PC-3 (cell line): ENCODE measurements at regions not wholly inside any gene's neighbourhood (a gene's known extent, or its start where the extent isn't known, plus 50 kb on each side); places are given as distances from the start of the nearest gene placed in this dataset.
A peak's percentile ranks its signal among the peaks of the same experiment; 100 is the strongest.

Source experiments
- ATAC-seq: fragments of 200-7000 bp; cut with Tn5 transposase; 2 replicates; pipeline ENCODE4 v1.9.1; 2020; ENCODE audit warnings: mild to moderate bottlenecking, moderate library complexity
- BruUV-seq: library from RNA; stranded (reverse); fragments of 400-500 nt; replicated peaks from 2 replicates; lab custom pipeline; 2021; lab: Mats Ljungman, UMichigan
- CTCF ChIA-PET: fragments of 300-600 bp; sonication (Branson Sonifier 250); formaldehyde crosslinking; loops from one replicate; lab custom pipeline; 2022; ENCODE audit warnings: antibody characterized with exemption; lab: Charles Lee
- POLR2A ChIA-PET: fragments of 300-600 bp; sonication (Branson Sonifier 250); formaldehyde crosslinking; loops from one replicate; lab custom pipeline; 2022; ENCODE audit warnings: antibody characterized with exemption; ENCODE audit not compliant: unreplicated experiment; lab: Charles Lee
- DNase-seq: peaks from one replicate; pipeline ENCODE4 v3.0.0-alpha.2; 2015
- H2AFZ ChIP-seq: fragments of 300-600 bp; sonication (generic); 2 replicates; pipeline ENCODE4 v1.6.0; 2016; ENCODE audit warnings: antibody characterized with exemption, low read length
- H3F3A ChIP-seq: fragments of 300-600 bp; sonication (generic); one replicate; pipeline ENCODE4 v1.6.0; 2017; ENCODE audit warnings: antibody characterized with exemption, low read length, control low read depth, mild to moderate bottlenecking; ENCODE audit not compliant: unreplicated experiment
- H3K27ac ChIP-seq: fragments of 300-600 bp; sonication (generic); 2 replicates; pipeline ENCODE4 v1.5.1; 2016; ENCODE audit warnings: mild to moderate bottlenecking, low read length
- H3K27me3 ChIP-seq: fragments of 300-600 bp; sonication (generic); 2 replicates; pipeline ENCODE4 v1.6.1; 2016; ENCODE audit warnings: low read length, mixed read lengths
- H3K36me3 ChIP-seq: fragments of 300-600 bp; sonication (generic); 2 replicates; pipeline ENCODE4 v1.6.1; 2016; ENCODE audit warnings: low read depth, mixed run types, low read length, mixed read lengths
- H3K4me1 ChIP-seq: fragments of 300-600 bp; sonication (generic); 2 replicates; pipeline ENCODE4 v1.5.1; 2016; ENCODE audit warnings: low read length; ENCODE audit not compliant: insufficient read depth
- H3K4me2 ChIP-seq: fragments of 300-600 bp; sonication (generic); 2 replicates; pipeline ENCODE4 v1.6.0; 2016; ENCODE audit warnings: low read length
- H3K4me3 ChIP-seq: fragments of 300-600 bp; sonication (generic); 2 replicates; pipeline ENCODE4 v1.5.1; 2016; ENCODE audit warnings: mild to moderate bottlenecking, low read length, mixed read lengths
- H3K79me2 ChIP-seq: fragments of 300-600 bp; sonication (generic); 2 replicates; pipeline ENCODE4 v1.6.1; 2017; ENCODE audit warnings: low read length, mixed read lengths
- H3K9ac ChIP-seq: fragments of 300-600 bp; sonication (generic); 2 replicates; pipeline ENCODE4 v1.6.0; 2016; ENCODE audit warnings: mild to moderate bottlenecking, low read length
- H3K9me2 ChIP-seq: fragments of 300-600 bp; sonication (generic); replicated peaks from 2 replicates; pipeline ENCODE4 v1.6.1; 2016; ENCODE audit warnings: mixed run types, low read length, mixed read lengths
- H3K9me3 ChIP-seq: fragments of 300-600 bp; sonication (generic); 2 replicates; pipeline ENCODE4 v1.6.1; 2016; ENCODE audit warnings: low read length, mixed read lengths
- H4K20me1 ChIP-seq: fragments of 300-600 bp; sonication (generic); 2 replicates; pipeline ENCODE4 v1.6.1; 2016; ENCODE audit warnings: low read length, mixed read lengths
- CTCF ChIP-seq: fragments of 300-600 bp; sonication (generic); conservative IDR thresholded peaks from 2 replicates; pipeline ENCODE4 v1.5.1; 2017; ENCODE audit warnings: antibody characterized with exemption, low read depth, mild to moderate bottlenecking, low read length
- EZH2 ChIP-seq: fragments of 300-600 bp; sonication (generic); IDR thresholded peaks from one replicate; pipeline ENCODE4 v1.6.1; 2017; ENCODE audit warnings: antibody characterized with exemption, mild to moderate bottlenecking, low read length; ENCODE audit not compliant: unreplicated experiment
- EZH2phosphoT487 ChIP-seq: fragments of 300-600 bp; sonication (generic); IDR thresholded peaks from 2 replicates; pipeline ENCODE4 v1.6.1; 2018; ENCODE audit warnings: mild to moderate bottlenecking, antibody characterized with exemption, low read length, borderline replicate concordance
- intact Hi-C: fragments of 100-400 bp; cut with micrococcal nuclease; formaldehyde crosslinking; loops from 2 replicates; pipeline ENCODE4 v1.9.0; 2023

GRCh38 chr22:46086577-46087335 is 63.6 kb upstream of the PPARA start:
- no peak for TF ChIP-seq CTCF
- peaks cover 10% of the 10 kb centered on the region for H3F3A ChIP-seq
- H3K4me3 ChIP-seq = peak overlapping the region; percentile 94
- H3K36me3 ChIP-seq = peaks cover 37% of the 10 kb centered on the region
- H4K20me1 ChIP-seq = peaks cover 9% of the 10 kb centered on the region
- H3K9me2 ChIP-seq = no peaks in the 10 kb centered on the region
- peak overlapping the region; percentile 100 for H3K4me2 ChIP-seq
- no peak for ATAC-seq
- peak overlapping the region; percentile 99 for H3K9ac ChIP-seq
- no peak for DNase-seq
- no peaks in the 10 kb centered on the region for H3K9me3 ChIP-seq
- CTCF ChIA-PET = no interaction called here
- POLR2A ChIA-PET = no interaction called here
- no peaks in the 10 kb centered on the region for H3K27me3 ChIP-seq
- peak overlapping the region; percentile 99 for H3K27ac ChIP-seq
- intact Hi-C loops = loop anchor here (5.0 kb wide), 1 partner anchor 44 kb away; no protein-coding TSS in a partner anchor
- BruUV-seq = no TSS peak
- H3K79me2 ChIP-seq = peaks cover 100% of the 10 kb centered on the region
- H3K4me1 ChIP-seq = peaks cover 71% of the 10 kb centered on the region
- H2AFZ ChIP-seq = no peak overlapping the region

- TF ChIP-seq EZH2 = no peak
- TF ChIP-seq CTCF = no peak
- TF ChIP-seq EZH2phosphoT487 = no peak
- intact Hi-C loops = loop anchor here (5.0 kb wide), 1 partner anchor 45 kb away; no protein-coding TSS in a partner anchor
- Histone ChIP-seq H3K4me1 (peaks cover 71% of the 10 kb centered on the region), H3K36me3 (peaks cover 38% of the 10 kb centered on the region), H3K79me2 (peaks cover 100% of the 10 kb centered on the region), H3F3A (peaks cover 8% of the 10 kb centered on the region), H4K20me1 (peaks cover 15% of the 10 kb centered on the region), H3K4me3 (peak overlapping the region; percentile 94), H3K4me2 (peak overlapping the region; percentile 100), H3K27me3 (no peaks in the 10 kb centered on the region), H3K9me3 (no peaks in the 10 kb centered on the region), H2AFZ (no peak overlapping the region), H3K9me2 (no peaks in the 10 kb centered on the region), H3K27ac (peak overlapping the region; percentile 99), H3K9ac (peak overlapping the region; percentile 99)
- CTCF ChIA-PET = no interaction called here
- BruUV-seq = no TSS peak
- ATAC-seq = no peak
- POLR2A ChIA-PET = interaction anchor here (0.6 kb wide), 1 partner anchor 14 kb away, joined by 30 read pairs; no protein-coding TSS in a partner anchor
- DNase-seq = no peak
These were observed 63.0 kb upstream of the PPARA start for GRCh38 chr22:46087336-46087690.

GRCh38 chr22:46087816-46088277 is 62.5 kb upstream of the PPARA start:
- Histone ChIP-seq H3K36me3 (peaks cover 38% of the 10 kb centered on the region), H3K4me2 (peak overlapping the region; percentile 100), H3K27ac (peak overlapping the region; percentile 99), H3K9me3 (no peaks in the 10 kb centered on the region), H3K4me1 (peaks cover 66% of the 10 kb centered on the region), H3K27me3 (no peaks in the 10 kb centered on the region), H3K4me3 (peak overlapping the region; percentile 94), H2AFZ (no peak overlapping the region), H3K79me2 (peaks cover 100% of the 10 kb centered on the region), H3K9ac (peak overlapping the region; percentile 99), H3F3A (peaks cover 6% of the 10 kb centered on the region), H3K9me2 (no peaks in the 10 kb centered on the region), H4K20me1 (peaks cover 20% of the 10 kb centered on the region)
- CTCF ChIA-PET = no interaction called here
- TF ChIP-seq EZH2 (no peak), CTCF (no peak), EZH2phosphoT487 (no peak)
- BruUV-seq = no TSS peak
- DNase-seq (no peak), ATAC-seq (peak; percentile 21)
- POLR2A ChIA-PET = interaction anchor here (0.6 to 0.7 kb wide), 2 partner anchors 15 to 824 kb away, joined by 3 to 30 read pairs; no protein-coding TSS in a partner anchor
- intact Hi-C loops = loop anchor here (5.0 kb wide), 1 partner anchor 46 kb away; no protein-coding TSS in a partner anchor
